SK-N-SH (cell line): ENCODE measurements at regions not wholly inside any gene's neighbourhood (a gene's known extent, or its start where the extent isn't known, plus 50 kb on each side); places are given as distances from the start of the nearest gene placed in this dataset.

Experiments used
- CTCF ChIA-PET: fragments of 300-600, 350-600 bp; formaldehyde crosslinking; extraction: SDS; loops from one replicate; lab custom pipeline; 2021; lab: Yijun Ruan, JAX
- POLR2A ChIA-PET: fragments of 350-600 bp; sonication (Branson Sonifier 250); formaldehyde crosslinking; extraction: SDS; loops from one replicate; lab custom pipeline; 2020; ENCODE audit warnings: antibody characterized with exemption, inconsistent platforms; lab: Yijun Ruan, JAX
- DNase-seq: peaks from one replicate; pipeline ENCODE4 v3.0.0; 2012
- H2AFZ ChIP-seq: fragments of 200-600 bp; sonication (generic); 2 replicates; pipeline ENCODE4 v1.8.1; 2016; ENCODE audit warnings: antibody characterized with exemption, mild to moderate bottlenecking, low read depth
- H3F3A ChIP-seq: fragments of 200-600 bp; sonication (generic); replicated peaks from 2 replicates; pipeline ENCODE3; 2016; ENCODE audit warnings: antibody characterized with exemption, mild to moderate bottlenecking; ENCODE audit not compliant: insufficient read depth
- H3K27ac ChIP-seq, 2 experiments: fragments of 200-500 bp in 1 of 2; fragments of 200-600 bp in 1 of 2; sonication (Bioruptor generic) in 1 of 2; sonication (generic), shearing (Covaris generic) in 1 of 2; 2 replicates each; pipeline versions ENCODE4 v1.5.1 to v1.6.1; 2014 to 2016; ENCODE audit warnings: low read depth in 2 of 2, inconsistent platforms in 1 of 2, low read length in 1 of 2, mild to moderate bottlenecking in 1 of 2, mixed read lengths in 1 of 2
- H3K27me3 ChIP-seq: fragments of 200-600 bp; sonication (generic), shearing (Covaris generic); 2 replicates; pipeline ENCODE4 v1.6.1; 2016; ENCODE audit warnings: mixed run types; ENCODE audit not compliant: insufficient read depth
- H3K36me3 ChIP-seq, 2 experiments: fragments of 200-500 bp in 1 of 2; fragments of 200-600 bp in 1 of 2; sonication (Bioruptor generic) in 1 of 2; sonication (generic) in 1 of 2; replicated peaks in 1 of 2; 2 replicates each; pipeline versions ENCODE3 to v1.5.1; 2014 to 2016; ENCODE audit warnings: low read length in 1 of 2, mild to moderate bottlenecking in 1 of 2; ENCODE audit not compliant: insufficient read depth in 2 of 2, control insufficient read depth in 1 of 2
- H3K4me1 ChIP-seq, 2 experiments: fragments of 200-500 bp in 1 of 2; fragments of 200-600 bp in 1 of 2; sonication (Bioruptor generic) in 1 of 2; sonication (generic), shearing (Covaris generic) in 1 of 2; 2 replicates each; pipeline versions ENCODE4 v1.5.1 to v1.6.1; 2014 to 2016; ENCODE audit warnings: low read depth in 1 of 2, low read length in 1 of 2, mixed run types in 1 of 2; ENCODE audit not compliant: insufficient read depth in 2 of 2, control insufficient read depth in 1 of 2
- H3K4me2 ChIP-seq: fragments of 200-600 bp; sonication (generic), shearing (Covaris generic); 2 replicates; pipeline ENCODE4 v1.6.1; 2017; ENCODE audit warnings: mixed run types
- H3K4me3 ChIP-seq, 2 experiments: fragments of 200-500 bp in 1 of 2; fragments of 200-600 bp in 1 of 2; sonication (Bioruptor generic) in 1 of 2; sonication (generic), shearing (Covaris generic) in 1 of 2; 2 replicates each; pipeline versions ENCODE4 v1.5.1 to v1.8.1; 2014 to 2016; ENCODE audit warnings: low read depth in 2 of 2, inconsistent platforms in 1 of 2, low read length in 1 of 2, mild to moderate bottlenecking in 1 of 2, mixed read lengths in 1 of 2, moderate library complexity in 1 of 2
- H3K79me2 ChIP-seq: fragments of 200-600 bp; sonication (generic); 2 replicates; pipeline ENCODE4 v1.8.1; 2017; ENCODE audit warnings: mild to moderate bottlenecking; ENCODE audit not compliant: insufficient read depth
- H3K9ac ChIP-seq: fragments of 200-600 bp; sonication (generic); 2 replicates; pipeline ENCODE4 v1.6.1; 2017; ENCODE audit warnings: mixed run types
- H3K9me2 ChIP-seq: fragments of 200-600 bp; sonication (generic); 2 replicates; pipeline ENCODE4 v1.6.1; 2017; ENCODE audit warnings: mixed run types
- H3K9me3 ChIP-seq: fragments of 200-600 bp; sonication (generic); 2 replicates; pipeline ENCODE4 v1.6.1; 2017; ENCODE audit warnings: mixed run types, mild to moderate bottlenecking, moderate library complexity
- H4K20me1 ChIP-seq: fragments of 200-600 bp; sonication (generic); 2 replicates; pipeline ENCODE4 v1.6.1; 2017; ENCODE audit warnings: mild to moderate bottlenecking, mixed run types; ENCODE audit not compliant: insufficient read depth
- ELF1 ChIP-seq: IDR thresholded peaks from 2 replicates; pipeline ENCODE4 v1.4.0; 2012
- EZH2phosphoT487 ChIP-seq: fragments of 200-600 bp; sonication (generic); IDR thresholded peaks from 2 replicates; pipeline ENCODE4 v1.6.1; 2017; ENCODE audit warnings: low read depth, mixed run types, mild to moderate bottlenecking, antibody characterized with exemption, moderate library complexity, borderline replicate concordance
- FOSL2 ChIP-seq: IDR thresholded peaks from 2 replicates; pipeline ENCODE4 v1.4.0; 2012; ENCODE audit warnings: low read depth, mild to moderate bottlenecking, moderate library complexity, borderline replicate concordance
- GATA2 ChIP-seq: sonication (generic); formaldehyde crosslinking; IDR thresholded peaks from 2 replicates; pipeline ENCODE4 v1.5.0; 2020; ENCODE audit warnings: mild to moderate bottlenecking, missing genetic modification reagents
- MEF2A ChIP-seq: IDR thresholded peaks from 2 replicates; pipeline ENCODE4 v1.4.0; 2012; ENCODE audit warnings: low read depth, borderline replicate concordance
- TAF1 ChIP-seq: IDR thresholded peaks from 2 replicates; pipeline ENCODE4 v1.6.1; 2012; ENCODE audit warnings: low read depth, mild to moderate bottlenecking, low read length, moderate library complexity, borderline replicate concordance
- TEAD4 ChIP-seq: IDR thresholded peaks from 2 replicates; pipeline ENCODE4 v1.4.0; 2012; ENCODE audit warnings: mild to moderate bottlenecking, borderline replicate concordance; ENCODE audit not compliant: insufficient read depth
- YY1 ChIP-seq: IDR thresholded peaks from 2 replicates; pipeline ENCODE4 v1.4.0; 2012; ENCODE audit warnings: low read depth, mild to moderate bottlenecking
- WGBS: methylation state at CpG from one replicate; pipeline ENCODE4 v1.1.6; 2017; ENCODE audit warnings: low lambda C conversion rate; 5-methylcytosine and 5-hydroxymethylcytosine counted together
- TF ChIP-seq, protein P1 (sequence below): IDR thresholded peaks from 2 replicates; pipeline ENCODE4; 2012
- TF ChIP-seq, protein P2 (sequence below): IDR thresholded peaks from 2 replicates; pipeline ENCODE4 v1.4.0; 2012; ENCODE audit warnings: low read depth
- TF ChIP-seq, protein P3 (sequence below): fragments of 150-350 bp; IDR thresholded peaks from 2 replicates; pipeline ENCODE4 v1.6.1; 2017; ENCODE audit warnings: antibody characterized with exemption, low read length, low read depth, borderline replicate concordance
- TF ChIP-seq, protein P4 (sequence below): IDR thresholded peaks from 2 replicates; pipeline ENCODE4 v1.4.0; 2012; ENCODE audit warnings: low read depth, borderline replicate concordance
- TF ChIP-seq, protein P5 (sequence below): fragments of 200-600 bp; sonication (generic); IDR thresholded peaks from 2 replicates; pipeline ENCODE4 v1.6.1; 2017; ENCODE audit warnings: antibody characterized with exemption, mild to moderate bottlenecking, moderate library complexity
- TF ChIP-seq, protein P6 (sequence below): fragments of 150-350 bp; IDR thresholded peaks from 2 replicates; pipeline ENCODE4 v1.6.1; 2016; ENCODE audit warnings: mild to moderate bottlenecking, low read depth, low read length

DNA sequence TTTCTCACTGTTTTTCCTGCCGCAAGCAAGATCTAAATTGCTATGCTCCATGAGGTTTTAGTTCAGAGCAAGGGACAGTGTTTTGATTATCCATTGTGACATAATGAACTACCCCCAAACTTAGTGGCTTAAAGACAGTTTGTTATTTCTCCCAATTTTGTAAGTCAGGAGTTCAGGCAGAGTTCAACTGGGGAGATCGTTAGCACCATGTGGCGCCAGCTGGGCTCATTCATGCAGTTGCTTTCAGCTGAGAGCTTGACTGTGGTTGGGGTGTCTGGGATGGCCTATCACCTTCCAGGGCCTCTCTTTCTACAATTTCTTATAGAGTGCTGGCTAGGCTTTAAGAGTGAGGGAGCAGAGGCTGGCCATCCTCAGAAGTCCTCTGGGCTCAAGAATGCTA, 382.9 kb upstream of the CELF4 start:
- no peaks in the 10 kb centered on the region for H4K20me1 ChIP-seq
- no peaks in the 10 kb centered on the region for H3F3A ChIP-seq
- ChIA-PET POLR2A (no interaction called here), CTCF (no interaction called here)
- H3K4me1 ChIP-seq: no peaks in the 10 kb centered on the region
- H3K79me2 ChIP-seq: no peaks in the 10 kb centered on the region
- H3K9me2 ChIP-seq: no peaks in the 10 kb centered on the region
- DNase-seq: no peak
- H2AFZ ChIP-seq: no peak overlapping the region
- no peak overlapping the region for H3K9ac ChIP-seq
- 40% methylated on average over 3 of the region's 3 CpGs for WGBS
- H3K36me3 ChIP-seq: no peaks in the 10 kb centered on the region
- H3K27ac ChIP-seq: no peak overlapping the region
- H3K27me3 ChIP-seq: no peaks in the 10 kb centered on the region
- TF ChIP-seq, protein P1, sequence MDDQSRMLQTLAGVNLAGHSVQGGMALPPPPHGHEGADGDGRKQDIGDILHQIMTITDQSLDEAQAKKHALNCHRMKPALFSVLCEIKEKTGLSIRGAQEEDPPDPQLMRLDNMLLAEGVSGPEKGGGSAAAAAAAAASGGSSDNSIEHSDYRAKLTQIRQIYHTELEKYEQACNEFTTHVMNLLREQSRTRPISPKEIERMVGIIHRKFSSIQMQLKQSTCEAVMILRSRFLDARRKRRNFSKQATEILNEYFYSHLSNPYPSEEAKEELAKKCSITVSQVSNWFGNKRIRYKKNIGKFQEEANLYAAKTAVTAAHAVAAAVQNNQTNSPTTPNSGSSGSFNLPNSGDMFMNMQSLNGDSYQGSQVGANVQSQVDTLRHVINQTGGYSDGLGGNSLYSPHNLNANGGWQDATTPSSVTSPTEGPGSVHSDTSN: no peak
- TF ChIP-seq MEF2A: no peak
- TF ChIP-seq FOSL2: no peak
- TF ChIP-seq, protein P2, sequence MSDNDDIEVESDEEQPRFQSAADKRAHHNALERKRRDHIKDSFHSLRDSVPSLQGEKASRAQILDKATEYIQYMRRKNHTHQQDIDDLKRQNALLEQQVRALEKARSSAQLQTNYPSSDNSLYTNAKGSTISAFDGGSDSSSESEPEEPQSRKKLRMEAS: no peak
- no peak for TF ChIP-seq GATA2 (CRISPR knock-in tag)
- TF ChIP-seq EZH2phosphoT487: no peak
- TF ChIP-seq, protein P3, sequence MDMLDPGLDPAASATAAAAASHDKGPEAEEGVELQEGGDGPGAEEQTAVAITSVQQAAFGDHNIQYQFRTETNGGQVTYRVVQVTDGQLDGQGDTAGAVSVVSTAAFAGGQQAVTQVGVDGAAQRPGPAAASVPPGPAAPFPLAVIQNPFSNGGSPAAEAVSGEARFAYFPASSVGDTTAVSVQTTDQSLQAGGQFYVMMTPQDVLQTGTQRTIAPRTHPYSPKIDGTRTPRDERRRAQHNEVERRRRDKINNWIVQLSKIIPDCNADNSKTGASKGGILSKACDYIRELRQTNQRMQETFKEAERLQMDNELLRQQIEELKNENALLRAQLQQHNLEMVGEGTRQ: no peak
- TF ChIP-seq TEAD4: no peak
- TF ChIP-seq YY1: no peak
- TF ChIP-seq, protein P4, sequence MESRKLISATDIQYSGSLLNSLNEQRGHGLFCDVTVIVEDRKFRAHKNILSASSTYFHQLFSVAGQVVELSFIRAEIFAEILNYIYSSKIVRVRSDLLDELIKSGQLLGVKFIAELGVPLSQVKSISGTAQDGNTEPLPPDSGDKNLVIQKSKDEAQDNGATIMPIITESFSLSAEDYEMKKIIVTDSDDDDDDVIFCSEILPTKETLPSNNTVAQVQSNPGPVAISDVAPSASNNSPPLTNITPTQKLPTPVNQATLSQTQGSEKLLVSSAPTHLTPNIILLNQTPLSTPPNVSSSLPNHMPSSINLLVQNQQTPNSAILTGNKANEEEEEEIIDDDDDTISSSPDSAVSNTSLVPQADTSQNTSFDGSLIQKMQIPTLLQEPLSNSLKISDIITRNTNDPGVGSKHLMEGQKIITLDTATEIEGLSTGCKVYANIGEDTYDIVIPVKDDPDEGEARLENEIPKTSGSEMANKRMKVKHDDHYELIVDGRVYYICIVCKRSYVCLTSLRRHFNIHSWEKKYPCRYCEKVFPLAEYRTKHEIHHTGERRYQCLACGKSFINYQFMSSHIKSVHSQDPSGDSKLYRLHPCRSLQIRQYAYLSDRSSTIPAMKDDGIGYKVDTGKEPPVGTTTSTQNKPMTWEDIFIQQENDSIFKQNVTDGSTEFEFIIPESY: no peak
- no peak for TF ChIP-seq ELF1
- TF ChIP-seq, protein P5, sequence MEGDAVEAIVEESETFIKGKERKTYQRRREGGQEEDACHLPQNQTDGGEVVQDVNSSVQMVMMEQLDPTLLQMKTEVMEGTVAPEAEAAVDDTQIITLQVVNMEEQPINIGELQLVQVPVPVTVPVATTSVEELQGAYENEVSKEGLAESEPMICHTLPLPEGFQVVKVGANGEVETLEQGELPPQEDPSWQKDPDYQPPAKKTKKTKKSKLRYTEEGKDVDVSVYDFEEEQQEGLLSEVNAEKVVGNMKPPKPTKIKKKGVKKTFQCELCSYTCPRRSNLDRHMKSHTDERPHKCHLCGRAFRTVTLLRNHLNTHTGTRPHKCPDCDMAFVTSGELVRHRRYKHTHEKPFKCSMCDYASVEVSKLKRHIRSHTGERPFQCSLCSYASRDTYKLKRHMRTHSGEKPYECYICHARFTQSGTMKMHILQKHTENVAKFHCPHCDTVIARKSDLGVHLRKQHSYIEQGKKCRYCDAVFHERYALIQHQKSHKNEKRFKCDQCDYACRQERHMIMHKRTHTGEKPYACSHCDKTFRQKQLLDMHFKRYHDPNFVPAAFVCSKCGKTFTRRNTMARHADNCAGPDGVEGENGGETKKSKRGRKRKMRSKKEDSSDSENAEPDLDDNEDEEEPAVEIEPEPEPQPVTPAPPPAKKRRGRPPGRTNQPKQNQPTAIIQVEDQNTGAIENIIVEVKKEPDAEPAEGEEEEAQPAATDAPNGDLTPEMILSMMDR: no peak
- TF ChIP-seq, protein P6, sequence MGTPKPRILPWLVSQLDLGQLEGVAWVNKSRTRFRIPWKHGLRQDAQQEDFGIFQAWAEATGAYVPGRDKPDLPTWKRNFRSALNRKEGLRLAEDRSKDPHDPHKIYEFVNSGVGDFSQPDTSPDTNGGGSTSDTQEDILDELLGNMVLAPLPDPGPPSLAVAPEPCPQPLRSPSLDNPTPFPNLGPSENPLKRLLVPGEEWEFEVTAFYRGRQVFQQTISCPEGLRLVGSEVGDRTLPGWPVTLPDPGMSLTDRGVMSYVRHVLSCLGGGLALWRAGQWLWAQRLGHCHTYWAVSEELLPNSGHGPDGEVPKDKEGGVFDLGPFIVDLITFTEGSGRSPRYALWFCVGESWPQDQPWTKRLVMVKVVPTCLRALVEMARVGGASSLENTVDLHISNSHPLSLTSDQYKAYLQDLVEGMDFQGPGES: no peak
- TF ChIP-seq TAF1: no peak
- H3K4me2 ChIP-seq: no peak overlapping the region
- no peaks in the 10 kb centered on the region; the same call in 1 of the 2 replicates for H3K9me3 ChIP-seq
- no peak overlapping the region for H3K4me3 ChIP-seq
